GM19099 (cell line): ENCODE measurements at regions not wholly inside any gene's neighbourhood (a gene's known extent, or its start where the extent isn't known, plus 50 kb on each side); places are given as distances from the start of the nearest gene placed in this dataset.

Experiments
- POLR2A ChIP-seq: IDR thresholded peaks from 3 replicates; pipeline ENCODE4 v1.6.1; 2011; ENCODE audit warnings: low read depth; ENCODE audit not compliant: insufficient read length; ENCODE audit errors: extremely low read depth

- no peak for TF ChIP-seq POLR2A
These were observed 516.4 kb downstream of the ZEB2 start for GRCh38 chr2:144003460-144004075.

DNA sequence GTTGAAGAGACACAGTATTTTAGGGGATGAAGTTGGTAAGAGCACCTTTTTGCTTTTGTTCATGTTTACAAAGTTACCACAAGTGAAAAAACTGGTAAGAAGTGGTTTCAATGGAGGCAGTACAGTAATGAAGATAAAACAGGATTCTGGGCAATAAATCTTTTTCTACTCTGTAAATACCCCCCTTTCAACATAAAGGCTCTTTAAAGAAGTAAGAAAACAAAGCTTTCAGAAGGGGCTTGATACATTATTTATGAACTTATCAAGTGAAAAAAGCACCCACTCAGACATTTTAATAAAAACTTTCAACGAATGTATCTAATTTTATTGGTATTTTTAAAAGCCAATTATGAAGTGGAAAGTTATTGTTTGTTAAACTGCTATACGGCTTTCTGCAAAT lies 522.9 kb downstream of the ZEB2 start:
- no peak for TF ChIP-seq POLR2A

DNA sequence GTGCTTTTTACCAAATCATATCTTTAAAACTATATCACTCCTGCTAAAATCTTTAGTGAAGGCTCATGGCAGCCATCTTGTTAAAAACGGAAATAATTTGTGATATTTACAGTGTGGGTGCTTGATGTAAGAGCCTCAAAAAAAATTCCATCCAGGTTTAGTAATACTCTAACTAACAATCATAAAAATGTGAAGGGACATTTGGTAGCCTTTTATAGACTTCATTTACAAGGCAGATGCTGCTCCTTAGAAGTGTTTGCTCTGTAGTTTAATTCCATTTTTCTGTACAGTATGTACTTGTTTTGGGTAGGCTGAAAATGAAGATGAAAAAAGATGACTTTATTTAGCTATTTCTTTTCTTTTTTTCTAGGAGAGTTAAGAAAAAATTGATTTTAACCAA lies 525.0 kb downstream of the ZEB2 start:
- no peak for TF ChIP-seq POLR2A

GRCh38 chr2:143988082-143988481 lies 531.8 kb downstream of the ZEB2 start:
- no peak for TF ChIP-seq POLR2A

- TF ChIP-seq POLR2A, result no peak
These were observed 538.5 kb downstream of the ZEB2 start for GRCh38 chr2:143981428-143981827.

DNA sequence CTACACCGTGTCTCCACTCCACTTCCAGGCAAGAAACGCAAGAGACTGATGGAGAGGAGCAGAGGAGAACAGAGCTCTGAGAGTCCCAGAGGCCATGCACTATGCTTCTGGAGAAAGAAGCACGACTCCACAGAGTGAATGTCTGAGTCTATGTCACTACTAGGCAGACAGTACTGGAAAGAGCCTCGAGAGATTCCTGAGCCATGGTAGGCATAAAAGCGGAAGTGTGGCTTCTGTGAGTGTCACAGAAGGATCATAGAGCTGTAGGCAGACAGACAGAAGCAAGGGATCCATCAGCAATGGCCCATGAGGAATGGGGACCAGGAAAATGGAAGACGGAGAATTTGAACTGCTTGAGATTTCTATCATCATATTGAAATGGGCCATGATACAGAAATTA lies 542.6 kb downstream of the ZEB2 start:
- TF ChIP-seq POLR2A, result no peak

- TF ChIP-seq POLR2A, result no peak
These were observed 544.7 kb downstream of the ZEB2 start for GRCh38 chr2:143975216-143975615.

DNA sequence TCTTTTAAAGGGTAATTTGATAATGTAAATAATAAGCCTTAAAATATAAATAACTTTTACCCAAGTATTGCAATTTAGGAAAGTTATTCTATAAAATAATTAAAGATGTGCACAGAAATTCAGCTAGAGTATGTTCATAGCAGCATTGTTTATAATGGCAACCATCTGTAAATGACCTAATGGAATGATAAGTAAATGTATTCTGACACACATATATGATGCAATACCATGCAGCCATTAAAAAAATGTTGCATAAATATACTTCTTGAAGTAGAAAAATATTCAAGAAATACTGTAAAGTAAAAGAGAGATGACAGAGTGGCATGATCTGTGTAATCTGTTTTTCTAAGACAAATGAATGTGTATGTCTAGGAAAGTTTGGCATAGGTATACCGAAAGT lies 545.7 kb downstream of the ZEB2 start:
- no peak for TF ChIP-seq POLR2A

- no peak for TF ChIP-seq POLR2A
These were observed 551.1 kb downstream of the ZEB2 start for GRCh38 chr2:143968860-143969259.

- TF ChIP-seq POLR2A, result no peak
These were observed 551.6 kb downstream of the ZEB2 start for GRCh38 chr2:143968360-143968759.

DNA sequence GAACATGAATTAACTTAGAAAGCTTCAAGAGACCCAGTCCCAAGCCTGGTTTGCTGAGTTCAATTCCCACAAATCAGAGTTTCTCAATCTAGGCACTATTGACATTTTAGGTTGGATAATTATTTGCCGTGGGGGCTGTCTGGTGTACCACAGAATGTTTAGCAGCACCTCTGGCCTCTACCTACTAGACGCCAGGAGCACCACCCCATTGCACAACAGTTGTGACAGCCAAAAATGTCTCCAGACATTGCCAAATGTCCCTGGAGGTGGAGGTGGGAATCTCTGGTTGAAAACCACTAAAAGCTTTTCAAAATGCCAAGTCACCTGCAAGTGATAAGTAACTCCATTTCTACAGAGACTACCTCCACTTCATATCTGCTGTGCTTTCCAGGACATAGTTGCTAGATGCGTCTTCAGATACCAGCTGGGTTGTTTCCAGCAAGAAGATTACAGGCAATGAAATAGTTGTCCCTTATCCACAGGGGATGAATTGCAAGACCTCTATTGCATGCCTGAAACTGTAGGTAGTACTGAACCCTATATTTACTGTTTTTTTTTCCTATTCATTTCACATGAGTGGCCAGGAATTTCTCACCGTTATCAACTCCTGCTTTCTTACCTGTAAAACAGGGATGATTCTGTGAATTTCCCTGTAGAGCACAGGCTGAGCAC lies 554.3 kb downstream of the ZEB2 start:
- TF ChIP-seq POLR2A, result no peak

DNA sequence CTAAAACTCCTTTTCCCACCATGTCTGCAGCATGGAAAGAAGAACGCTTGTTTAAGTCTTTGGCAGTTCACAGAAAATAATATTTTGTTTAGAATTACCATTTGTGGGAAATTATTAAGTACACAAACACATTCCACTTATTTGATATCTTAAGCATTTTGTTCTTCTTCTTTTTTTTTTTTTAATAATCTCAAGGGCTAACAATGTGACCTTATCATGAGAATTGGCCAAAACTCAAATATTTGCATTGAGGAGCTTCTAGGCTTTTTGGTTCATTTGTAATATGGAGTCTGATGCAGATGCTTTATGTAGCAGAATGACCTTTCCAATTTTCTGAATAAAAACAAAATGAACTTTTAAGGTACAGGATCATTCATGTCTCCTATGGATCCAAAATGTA lies 555.0 kb downstream of the ZEB2 start:
- TF ChIP-seq POLR2A, result no peak

- no peak for TF ChIP-seq POLR2A
These were observed 559.7 kb downstream of the ZEB2 start for GRCh38 chr2:143960177-143960576.

- TF ChIP-seq POLR2A, result no peak
These were observed 562.6 kb downstream of the ZEB2 start for GRCh38 chr2:143957321-143957720.

GRCh38 chr2:143955401-143956065 lies 564.4 kb downstream of the ZEB2 start:
- no peak for TF ChIP-seq POLR2A

DNA sequence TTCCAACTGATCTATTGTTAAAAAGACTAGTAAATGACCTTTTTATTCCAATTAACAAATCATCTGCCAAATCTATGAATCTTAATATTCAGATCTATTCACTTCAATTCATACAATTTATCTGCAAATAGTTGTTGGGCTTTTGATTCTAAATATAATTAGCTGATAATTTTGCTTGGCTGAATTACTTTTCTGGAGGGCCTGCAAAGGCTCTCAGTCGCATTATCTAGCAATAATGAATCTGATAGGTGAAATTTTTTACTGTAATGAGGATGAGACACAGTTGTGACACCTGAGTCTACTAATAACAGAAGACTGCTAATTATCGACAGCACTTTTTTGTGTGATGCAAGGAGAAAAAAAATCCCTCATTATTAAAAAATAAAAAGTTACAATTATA lies 565.1 kb downstream of the ZEB2 start:
- TF ChIP-seq POLR2A, result no peak
